Lung microvascular endothelial cell (primary cell): ENCODE measurements at regions not wholly inside any gene's neighbourhood (a gene's known extent, or its start where the extent isn't known, plus 50 kb on each side); places are given as distances from the start of the nearest gene placed in this dataset.
"Not testable (repeated sequence)": the region's sequence is repeated elsewhere in the genome, so short reads cannot be mapped to it uniquely, and the experiment has no call there.

Experiments
- DNase-seq, 2 donors: peaks; one replicate each; pipeline versions ENCODE4 v3.0.0 to v3.0.0-alpha.2; 2010; ENCODE audit warnings: low read depth in 2 of 2

- DNase-seq: no peak
Observed at GRCh38 chr4:91653067-91653466, 650.7 kb upstream of the GRID2 start.

GRCh38 chr4:91681091-91681490, 622.7 kb upstream of the GRID2 start:
- no peak for DNase-seq

DNA sequence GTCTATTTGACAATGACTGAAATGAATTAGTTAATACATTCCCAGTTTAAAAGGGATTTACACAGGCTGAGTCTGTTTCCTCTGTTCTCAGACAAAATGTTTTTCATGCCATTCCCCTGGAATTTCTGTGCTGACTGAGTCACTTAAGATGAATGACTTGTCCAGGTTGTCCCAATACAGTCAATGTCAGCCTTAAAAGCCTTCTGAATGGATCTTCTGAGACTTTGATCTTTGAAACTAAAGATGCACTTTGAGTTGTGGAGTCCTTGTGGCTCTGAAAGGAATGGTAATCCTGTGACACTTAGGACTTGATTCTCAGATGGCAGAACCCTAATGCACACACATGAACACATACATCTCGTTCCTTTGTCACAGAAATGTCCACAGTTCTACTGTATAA, 622.2 kb upstream of the GRID2 start:
- DNase-seq: no peak

- no peak for DNase-seq
Observed at GRCh38 chr4:91684955-91685354, 618.8 kb upstream of the GRID2 start.

- DNase-seq: no peak
Observed at GRCh38 chr4:91688413-91688812, 615.4 kb upstream of the GRID2 start.

DNA sequence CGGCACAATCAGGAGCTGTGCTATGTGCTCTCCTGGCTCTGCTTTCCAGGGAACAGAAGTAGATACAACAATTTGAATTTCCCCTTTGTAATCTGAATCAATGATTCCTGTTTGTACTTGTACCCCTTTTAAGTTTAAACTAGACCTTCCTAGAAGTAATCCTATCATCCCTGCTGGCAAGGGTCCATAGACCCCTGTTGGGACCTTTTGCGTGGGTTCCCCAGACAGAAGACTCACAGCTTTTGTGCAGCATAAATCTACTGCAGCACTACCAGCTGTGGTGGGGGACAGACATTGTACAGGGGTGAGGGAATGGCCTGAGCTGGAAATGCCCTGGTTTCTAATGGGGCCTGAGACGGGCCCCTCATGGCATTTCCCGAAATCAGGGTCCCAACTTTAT, 604.1 kb upstream of the GRID2 start:
- peak in 1 of 2 donors; percentile 5 for DNase-seq

GRCh38 chr4:91729851-91730250, 573.9 kb upstream of the GRID2 start:
- DNase-seq: no peak

GRCh38 chr4:91734682-91735081, 569.1 kb upstream of the GRID2 start:
- no peak for DNase-seq

- not testable (repeated sequence) for DNase-seq
Observed at GRCh38 chr4:91738831-91739230, 564.9 kb upstream of the GRID2 start.

DNA sequence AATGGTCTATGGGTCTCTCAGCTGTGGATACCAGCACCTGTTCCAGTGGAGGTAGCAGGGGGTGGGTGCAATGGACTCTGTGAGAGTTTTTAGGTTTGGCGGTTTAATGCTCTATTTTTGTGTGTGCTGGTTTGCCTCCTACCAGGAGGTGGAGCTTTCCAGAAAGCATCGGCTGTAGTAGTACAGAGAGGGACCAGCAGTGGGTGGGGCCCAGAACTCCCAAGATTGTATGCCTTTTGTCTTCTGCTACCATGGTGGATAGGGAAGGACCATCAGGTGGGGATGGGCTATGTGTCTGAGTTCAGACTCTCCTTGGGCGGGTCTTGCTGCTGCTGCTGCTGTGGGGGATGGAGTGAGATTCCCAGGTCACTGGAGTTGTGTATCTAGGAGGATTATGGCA, 557.2 kb upstream of the GRID2 start:
- DNase-seq: no peak

- no peak for DNase-seq
Observed at GRCh38 chr4:91751961-91752360, 551.8 kb upstream of the GRID2 start.

GRCh38 chr4:91754716-91755115, 549.0 kb upstream of the GRID2 start:
- DNase-seq: no peak

DNA sequence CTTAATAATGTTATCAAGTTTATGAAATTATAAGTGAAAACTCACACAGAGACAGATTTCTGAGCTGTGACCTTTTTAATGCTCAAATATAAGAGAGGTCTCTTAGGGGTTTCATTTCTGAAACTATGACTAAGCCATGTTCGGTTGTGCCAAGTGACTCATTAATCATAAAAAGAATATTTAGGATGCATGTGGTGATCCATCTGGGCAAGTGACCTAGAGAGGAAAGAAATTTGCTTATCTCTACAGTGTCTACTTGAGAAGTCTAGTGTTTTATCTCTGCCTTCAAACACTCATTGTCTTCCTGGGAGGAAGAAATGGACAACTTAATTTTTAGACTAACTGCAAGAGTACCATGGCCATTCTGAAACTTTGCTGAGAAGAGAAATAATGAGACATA, 545.3 kb upstream of the GRID2 start:
- DNase-seq: no peak

GRCh38 chr4:91764085-91764484, 539.7 kb upstream of the GRID2 start:
- no peak for DNase-seq

- DNase-seq: no peak
Observed at GRCh38 chr4:91769912-91770311, 533.9 kb upstream of the GRID2 start.

- not testable (repeated sequence) for DNase-seq
Observed at GRCh38 chr4:91791631-91792030, 512.1 kb upstream of the GRID2 start.

- no peak for DNase-seq
Observed at GRCh38 chr4:91795947-91796346, 507.8 kb upstream of the GRID2 start.

- DNase-seq: no peak
Observed at GRCh38 chr4:91812319-91812718, 491.4 kb upstream of the GRID2 start.

GRCh38 chr4:91824773-91825172, 479.0 kb upstream of the GRID2 start:
- DNase-seq: no peak

- DNase-seq: no peak
Observed at GRCh38 chr4:91826186-91826585, 477.6 kb upstream of the GRID2 start.

- DNase-seq: no peak
Observed at GRCh38 chr4:91827914-91828313, 475.9 kb upstream of the GRID2 start.

DNA sequence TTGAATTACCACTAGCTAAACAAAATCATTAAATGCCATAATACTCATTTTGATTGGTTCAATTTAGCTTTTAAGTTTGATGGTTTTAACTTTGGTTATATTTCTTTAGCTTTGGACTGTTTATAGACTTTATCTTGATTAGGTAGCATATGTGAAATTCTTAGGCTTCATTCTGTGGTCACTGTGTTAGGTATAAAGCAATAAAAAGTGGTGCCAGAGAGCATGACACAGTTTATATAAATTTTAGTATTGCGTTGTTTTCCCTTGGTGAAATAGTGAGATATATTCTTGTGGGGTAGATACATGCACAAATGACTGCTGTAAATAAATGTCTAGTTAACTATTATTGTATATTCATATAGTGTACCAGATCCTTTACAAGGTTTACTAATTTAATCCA, 474.2 kb upstream of the GRID2 start:
- DNase-seq: no peak

- DNase-seq: no peak
Observed at GRCh38 chr4:91830681-91831395, 472.9 kb upstream of the GRID2 start.

GRCh38 chr4:91837608-91838029, 466.1 kb upstream of the GRID2 start:
- no peak for DNase-seq
